ENCODE measurements at regions not wholly inside any gene's neighbourhood (a gene's known extent, or its start where the extent isn't known, plus 50 kb on each side); places are given as distances from the start of the nearest gene placed in this dataset.

- DNase-seq (ENCODE audit: insufficient read length, low spot score) (no peak), FAIRE-seq (no peak)
- no peak for TF ChIP-seq CTCF (IDR thresholded peaks at IDR 0.05; ENCODE audit: insufficient read depth, missing control alignments)
These were observed 71.8 kb upstream of the TMX1 start for GRCh38 chr14:51168215-51168613.

GRCh38 chr14:51173863-51174262 is 66.2 kb upstream of the TMX1 start:
- DNase-seq (ENCODE audit: insufficient read length, low spot score) = no peak
- no peak for FAIRE-seq
- no peak for TF ChIP-seq CTCF (IDR thresholded peaks at IDR 0.05; ENCODE audit: insufficient read depth, missing control alignments)

GRCh38 chr14:51176839-51177238 is 63.2 kb upstream of the TMX1 start:
- FAIRE-seq = no peak
- TF ChIP-seq CTCF (IDR thresholded peaks at IDR 0.05; ENCODE audit: insufficient read depth, missing control alignments) = no peak
- DNase-seq (ENCODE audit: insufficient read length, low spot score) = no peak

- no peak for FAIRE-seq
- DNase-seq (ENCODE audit: insufficient read length, low spot score) = no peak
- TF ChIP-seq CTCF (IDR thresholded peaks at IDR 0.05; ENCODE audit: insufficient read depth, missing control alignments) = no peak
These were observed 59.5 kb upstream of the TMX1 start for GRCh38 chr14:51180577-51180976.

- FAIRE-seq (no peak), DNase-seq (ENCODE audit: insufficient read length, low spot score) (no peak)
- no peak for TF ChIP-seq CTCF (IDR thresholded peaks at IDR 0.05; ENCODE audit: insufficient read depth, missing control alignments)
These were observed 57.9 kb upstream of the TMX1 start for GRCh38 chr14:51182131-51182565.

- FAIRE-seq (no peak), DNase-seq (ENCODE audit: insufficient read length, low spot score) (no peak)
- no peak for TF ChIP-seq CTCF (IDR thresholded peaks at IDR 0.05; ENCODE audit: insufficient read depth, missing control alignments)
These were observed 54.9 kb upstream of the TMX1 start for GRCh38 chr14:51185180-51185579.

GRCh38 chr14:51185754-51186153 is 54.3 kb upstream of the TMX1 start:
- no peak for DNase-seq (ENCODE audit: insufficient read length, low spot score)
- TF ChIP-seq CTCF (IDR thresholded peaks at IDR 0.05; ENCODE audit: insufficient read depth, missing control alignments) = no peak
- FAIRE-seq = no peak

Data from D721Med (cell line).